PC-9 (cell line): ENCODE measurements at regions not wholly inside any gene's neighbourhood (a gene's known extent, or its start where the extent isn't known, plus 50 kb on each side); places are given as distances from the start of the nearest gene placed in this dataset.

Experiments used
- CTCF ChIP-seq: fragments of 200-600 bp; sonication (generic); conservative IDR thresholded peaks from 2 replicates; pipeline ENCODE4 v1.6.1; 2017; ENCODE audit warnings: mixed run types, antibody characterized with exemption, mild to moderate bottlenecking, moderate library complexity
- EZH2 ChIP-seq: fragments of 200-600 bp; sonication (generic); IDR thresholded peaks from 2 replicates; pipeline ENCODE4 v1.8.0; 2017; ENCODE audit warnings: antibody characterized with exemption, low read depth

GRCh38 chr10:61830072-61830845, 71.2 kb upstream of the ARID5B start:
- TF ChIP-seq CTCF = no peak
- TF ChIP-seq EZH2 = no peak
